GM23338 (cell line): ENCODE measurements at regions not wholly inside any gene's neighbourhood (a gene's known extent, or its start where the extent isn't known, plus 50 kb on each side); places are given as distances from the start of the nearest gene placed in this dataset.

ENCODE experiments used
- CREB1 ChIP-seq: fragments of 250-450 bp; sonication (Bioruptor Pico); IDR thresholded peaks from 2 replicates; pipeline ENCODE4 v1.5.0; 2020; ENCODE audit warnings: low read depth, mild to moderate bottlenecking, moderate library complexity
- NANOG ChIP-seq: IDR thresholded peaks from 2 replicates; pipeline ENCODE4 v1.6.1; 2016; ENCODE audit warnings: antibody characterized with exemption, borderline replicate concordance
- POLR2AphosphoS5 ChIP-seq: IDR thresholded peaks from 2 replicates; pipeline ENCODE4 v1.6.1; 2016; ENCODE audit warnings: antibody characterized with exemption, low read depth
- ZNF462 ChIP-seq: fragments of 250-450 bp; sonication (Bioruptor Pico); IDR thresholded peaks from 2 replicates; pipeline ENCODE4 v1.5.0; 2020; ENCODE audit warnings: mild to moderate bottlenecking, moderate library complexity
- TF ChIP-seq, protein P1 (sequence below): IDR thresholded peaks from one replicate; pipeline ENCODE4 v1.6.1; 2018; ENCODE audit warnings: antibody characterized with exemption; ENCODE audit not compliant: unreplicated experiment
- TF ChIP-seq, protein P2 (sequence below), 2 experiments: fragments of 200-600 bp in 1 of 2; sonication (generic) in 1 of 2; conservative IDR thresholded peaks; 2 replicates each; pipeline versions ENCODE4 v1.5.1 to v1.6.1; 2016 to 2017; ENCODE audit warnings: antibody characterized with exemption in 2 of 2, low read depth in 2 of 2, mild to moderate bottlenecking in 2 of 2, moderate library complexity in 1 of 2

DNA sequence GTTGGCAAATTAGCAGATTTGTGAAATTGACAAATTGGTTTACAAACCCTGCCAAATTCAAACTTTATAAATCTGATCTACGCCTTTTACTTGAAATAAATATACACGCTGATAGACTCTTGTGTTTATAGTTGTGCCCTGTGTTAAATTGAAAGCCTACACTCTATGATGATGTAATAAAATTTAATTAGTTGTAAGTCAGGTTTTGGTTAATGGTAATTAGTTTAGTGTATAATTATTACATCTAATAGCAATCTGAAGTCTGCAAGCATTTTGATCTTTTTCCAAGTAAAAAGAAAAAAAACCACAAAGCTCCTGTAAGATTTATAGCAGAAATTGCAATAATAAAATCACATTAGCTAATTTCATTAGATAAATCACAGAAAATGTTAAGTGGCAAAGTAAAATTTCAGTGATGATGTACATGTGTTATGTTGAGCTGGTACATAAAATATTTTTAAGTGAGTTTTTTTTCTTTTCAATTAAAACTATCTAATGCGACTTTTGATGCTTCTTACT lies 72.7 kb upstream of the TENM3 start (continued):
- no peak for TF ChIP-seq ZNF462 (CRISPR knock-in tag)
- TF ChIP-seq, protein P1, sequence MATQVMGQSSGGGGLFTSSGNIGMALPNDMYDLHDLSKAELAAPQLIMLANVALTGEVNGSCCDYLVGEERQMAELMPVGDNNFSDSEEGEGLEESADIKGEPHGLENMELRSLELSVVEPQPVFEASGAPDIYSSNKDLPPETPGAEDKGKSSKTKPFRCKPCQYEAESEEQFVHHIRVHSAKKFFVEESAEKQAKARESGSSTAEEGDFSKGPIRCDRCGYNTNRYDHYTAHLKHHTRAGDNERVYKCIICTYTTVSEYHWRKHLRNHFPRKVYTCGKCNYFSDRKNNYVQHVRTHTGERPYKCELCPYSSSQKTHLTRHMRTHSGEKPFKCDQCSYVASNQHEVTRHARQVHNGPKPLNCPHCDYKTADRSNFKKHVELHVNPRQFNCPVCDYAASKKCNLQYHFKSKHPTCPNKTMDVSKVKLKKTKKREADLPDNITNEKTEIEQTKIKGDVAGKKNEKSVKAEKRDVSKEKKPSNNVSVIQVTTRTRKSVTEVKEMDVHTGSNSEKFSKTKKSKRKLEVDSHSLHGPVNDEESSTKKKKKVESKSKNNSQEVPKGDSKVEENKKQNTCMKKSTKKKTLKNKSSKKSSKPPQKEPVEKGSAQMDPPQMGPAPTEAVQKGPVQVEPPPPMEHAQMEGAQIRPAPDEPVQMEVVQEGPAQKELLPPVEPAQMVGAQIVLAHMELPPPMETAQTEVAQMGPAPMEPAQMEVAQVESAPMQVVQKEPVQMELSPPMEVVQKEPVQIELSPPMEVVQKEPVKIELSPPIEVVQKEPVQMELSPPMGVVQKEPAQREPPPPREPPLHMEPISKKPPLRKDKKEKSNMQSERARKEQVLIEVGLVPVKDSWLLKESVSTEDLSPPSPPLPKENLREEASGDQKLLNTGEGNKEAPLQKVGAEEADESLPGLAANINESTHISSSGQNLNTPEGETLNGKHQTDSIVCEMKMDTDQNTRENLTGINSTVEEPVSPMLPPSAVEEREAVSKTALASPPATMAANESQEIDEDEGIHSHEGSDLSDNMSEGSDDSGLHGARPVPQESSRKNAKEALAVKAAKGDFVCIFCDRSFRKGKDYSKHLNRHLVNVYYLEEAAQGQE = no peak
- TF ChIP-seq POLR2AphosphoS5 = no peak
- TF ChIP-seq, protein P2, sequence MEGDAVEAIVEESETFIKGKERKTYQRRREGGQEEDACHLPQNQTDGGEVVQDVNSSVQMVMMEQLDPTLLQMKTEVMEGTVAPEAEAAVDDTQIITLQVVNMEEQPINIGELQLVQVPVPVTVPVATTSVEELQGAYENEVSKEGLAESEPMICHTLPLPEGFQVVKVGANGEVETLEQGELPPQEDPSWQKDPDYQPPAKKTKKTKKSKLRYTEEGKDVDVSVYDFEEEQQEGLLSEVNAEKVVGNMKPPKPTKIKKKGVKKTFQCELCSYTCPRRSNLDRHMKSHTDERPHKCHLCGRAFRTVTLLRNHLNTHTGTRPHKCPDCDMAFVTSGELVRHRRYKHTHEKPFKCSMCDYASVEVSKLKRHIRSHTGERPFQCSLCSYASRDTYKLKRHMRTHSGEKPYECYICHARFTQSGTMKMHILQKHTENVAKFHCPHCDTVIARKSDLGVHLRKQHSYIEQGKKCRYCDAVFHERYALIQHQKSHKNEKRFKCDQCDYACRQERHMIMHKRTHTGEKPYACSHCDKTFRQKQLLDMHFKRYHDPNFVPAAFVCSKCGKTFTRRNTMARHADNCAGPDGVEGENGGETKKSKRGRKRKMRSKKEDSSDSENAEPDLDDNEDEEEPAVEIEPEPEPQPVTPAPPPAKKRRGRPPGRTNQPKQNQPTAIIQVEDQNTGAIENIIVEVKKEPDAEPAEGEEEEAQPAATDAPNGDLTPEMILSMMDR (conservative IDR thresholded peaks at IDR 0.05; ENCODE audit: low read depth in 2 of 2) = no peak
- no peak for TF ChIP-seq CREB1 (CRISPR knock-in tag)
- no peak for TF ChIP-seq NANOG
